ENCODE measurements at regions not wholly inside any gene's neighbourhood (a gene's known extent, or its start where the extent isn't known, plus 50 kb on each side); places are given as distances from the start of the nearest gene placed in this dataset.

GRCh38 chr13:82879921-82880320 is 1002.4 kb downstream of the SLITRK1 start:
- no peak for FAIRE-seq
- RAD21 ChIA-PET (ENCODE audit: unreplicated experiment): no interaction called here

DNA sequence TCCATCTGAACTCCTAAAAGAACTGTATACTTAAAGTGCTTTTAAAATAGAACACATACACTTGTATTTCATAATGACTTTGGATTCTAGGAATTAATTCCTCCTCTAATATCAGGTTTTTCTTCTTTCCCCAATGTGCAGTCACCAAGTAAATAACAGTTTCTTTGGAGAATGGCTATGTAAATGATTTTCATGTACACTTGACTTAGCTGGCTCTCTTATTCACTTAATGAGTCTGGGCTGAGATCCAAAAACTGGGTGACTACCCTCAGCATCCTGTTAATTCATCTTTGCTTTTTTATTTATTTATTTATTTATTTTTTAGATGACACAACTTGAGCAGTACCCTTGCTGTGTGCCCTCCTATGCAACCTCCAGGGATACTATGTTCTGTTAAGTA is 1003.7 kb downstream of the SLITRK1 start:
- SMC1A ChIA-PET (ENCODE audit: uncharacterized antibody, unreplicated experiment): interaction anchor here (1.0 kb wide), 1 partner anchor 14 kb away, joined by 4 read pairs; no protein-coding TSS in a partner anchor
- Histone ChIP-seq H3K4me2 (ENCODE audit: control insufficient read depth, insufficient read depth) (no peak overlapping the region), H4K20me1 (ENCODE audit: control insufficient read depth, insufficient read depth) (no peaks in the 10 kb centered on the region), H3K9me3 (replicated peaks; ENCODE audit: control insufficient read depth, insufficient read depth, low read length) (no peaks in the 10 kb centered on the region), H3K27ac (ENCODE audit: control insufficient read depth, insufficient read depth) (no peak overlapping the region), H3K79me2 (ENCODE audit: control insufficient read depth, insufficient read depth, low read length) (no peaks in the 10 kb centered on the region), H3K27me3 (replicated peaks in 1 of 2; ENCODE audit: control insufficient read depth in 2 of 2, insufficient read depth in 2 of 2, low read length in 1 of 2) (no peaks in the 10 kb centered on the region; a peak in 1 of 4 replicates), H3K4me3 (no peak overlapping the region), H2AFZ (ENCODE audit: control insufficient read depth, low read depth, low read length) (no peak overlapping the region), H3K36me3 (ENCODE audit: control insufficient read depth in 2 of 2, insufficient read depth in 2 of 2, low read length in 1 of 2) (no peaks in the 10 kb centered on the region), H3K9ac (ENCODE audit: control insufficient read depth, insufficient read depth, low read length) (no peak overlapping the region), H3K4me1 (ENCODE audit: control insufficient read depth, insufficient read depth, low read length) (no peaks in the 10 kb centered on the region)
- DNase-seq (ENCODE audit: low read depth, low spot score) (no peak), ATAC-seq (no peak), FAIRE-seq (no peak)
- intact Hi-C loops (cut with micrococcal nuclease; ENCODE audit: unreplicated experiment): no loop called here
- BruUV-seq (replicated peaks): no TSS peak
- RAD21 ChIA-PET (ENCODE audit: unreplicated experiment): no interaction called here
- in situ Hi-C loops (cut with MboI): no loop called here
- CTCF ChIA-PET: no interaction called here
- POLR2A ChIA-PET: no interaction called here
- TF ChIP-seq MLLT1 (IDR thresholded peaks at IDR 0.05) (no peak), ATF7 (IDR thresholded peaks at IDR 0.05; ENCODE audit: low read depth) (no peak), PRDM15 (CRISPR knock-in tag; IDR thresholded peaks at IDR 0.05) (no peak), IKZF1 (conservative IDR thresholded peaks at IDR 0.05) (no peak), EP300 (IDR thresholded peaks at IDR 0.05; ENCODE audit: borderline replicate concordance in 1 of 2, control insufficient read depth in 1 of 2, low read depth in 2 of 2, low read length in 2 of 2) (no peak), ZNF24 (IDR thresholded peaks at IDR 0.05) (no peak)

More at GRCh38 chr13:82879921-82880320, 1002.4 kb downstream of the SLITRK1 start:
- no peak for ATAC-seq
- no peaks in the 10 kb centered on the region for H3K9me3 ChIP-seq (replicated peaks; ENCODE audit: control insufficient read depth, insufficient read depth, low read length)
- TF ChIP-seq, protein P1, sequence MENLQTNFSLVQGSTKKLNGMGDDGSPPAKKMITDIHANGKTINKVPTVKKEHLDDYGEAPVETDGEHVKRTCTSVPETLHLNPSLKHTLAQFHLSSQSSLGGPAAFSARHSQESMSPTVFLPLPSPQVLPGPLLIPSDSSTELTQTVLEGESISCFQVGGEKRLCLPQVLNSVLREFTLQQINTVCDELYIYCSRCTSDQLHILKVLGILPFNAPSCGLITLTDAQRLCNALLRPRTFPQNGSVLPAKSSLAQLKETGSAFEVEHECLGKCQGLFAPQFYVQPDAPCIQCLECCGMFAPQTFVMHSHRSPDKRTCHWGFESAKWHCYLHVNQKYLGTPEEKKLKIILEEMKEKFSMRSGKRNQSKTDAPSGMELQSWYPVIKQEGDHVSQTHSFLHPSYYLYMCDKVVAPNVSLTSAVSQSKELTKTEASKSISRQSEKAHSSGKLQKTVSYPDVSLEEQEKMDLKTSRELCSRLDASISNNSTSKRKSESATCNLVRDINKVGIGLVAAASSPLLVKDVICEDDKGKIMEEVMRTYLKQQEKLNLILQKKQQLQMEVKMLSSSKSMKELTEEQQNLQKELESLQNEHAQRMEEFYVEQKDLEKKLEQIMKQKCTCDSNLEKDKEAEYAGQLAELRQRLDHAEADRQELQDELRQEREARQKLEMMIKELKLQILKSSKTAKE (IDR thresholded peaks at IDR 0.05; ENCODE audit: low read depth, poor library complexity, severe bottlenecking): no peak
- TF ChIP-seq ZSCAN29 (IDR thresholded peaks at IDR 0.05) (no peak), SUPT20H (IDR thresholded peaks at IDR 0.05; ENCODE audit: borderline replicate concordance, control insufficient read depth, low read depth, low read length) (no peak), ZNF24 (IDR thresholded peaks at IDR 0.05) (no peak), BACH1 (IDR thresholded peaks at IDR 0.05; ENCODE audit: borderline replicate concordance) (no peak), SMARCA5 (IDR thresholded peaks at IDR 0.05) (no peak)
- BruUV-seq (replicated peaks): no TSS peak
- ChIA-PET SMC1A (ENCODE audit: uncharacterized antibody, unreplicated experiment) (interaction anchor here (0.6 kb wide), 1 partner anchor 21 kb away, joined by 3 read pairs; no protein-coding TSS in a partner anchor), POLR2A (no interaction called here), CTCF (no interaction called here)
- DNase-seq (ENCODE audit: low read depth, low spot score): no peak
- H3K9ac ChIP-seq (ENCODE audit: control insufficient read depth, insufficient read depth, low read length): no peak overlapping the region
- H3K4me1 ChIP-seq (ENCODE audit: control insufficient read depth, insufficient read depth, low read length): no peaks in the 10 kb centered on the region
- no peaks in the 10 kb centered on the region; a peak in 1 of 4 replicates for H3K27me3 ChIP-seq (replicated peaks in 1 of 2; ENCODE audit: control insufficient read depth in 2 of 2, insufficient read depth in 2 of 2, low read length in 1 of 2)
- no peaks in the 10 kb centered on the region for H3K79me2 ChIP-seq (ENCODE audit: control insufficient read depth, insufficient read depth, low read length)
- WGBS (ENCODE audit: insufficient coverage, insufficient replicate concordance, low lambda C conversion rate, missing lambda C conversion rate): 0% methylated on average over 1 of the region's 1 CpG
- H3K27ac ChIP-seq (ENCODE audit: control insufficient read depth, insufficient read depth): no peak overlapping the region
- H4K20me1 ChIP-seq (ENCODE audit: control insufficient read depth, insufficient read depth): no peaks in the 10 kb centered on the region
- H2AFZ ChIP-seq (ENCODE audit: control insufficient read depth, low read depth, low read length): no peak overlapping the region
- no peaks in the 10 kb centered on the region for H3K36me3 ChIP-seq (ENCODE audit: control insufficient read depth in 2 of 2, insufficient read depth in 2 of 2, low read length in 1 of 2)
- no peak overlapping the region for H3K4me3 ChIP-seq
- in situ Hi-C loops (cut with MboI) (no loop called here), intact Hi-C loops (cut with micrococcal nuclease; ENCODE audit: unreplicated experiment) (no loop called here)
- no peak overlapping the region for H3K4me2 ChIP-seq (ENCODE audit: control insufficient read depth, insufficient read depth)

All from GM12878 (cell line).